SKM-1 treated with dmso at 0.1 percent for 144 hours (cell line): ENCODE measurements at regions not wholly inside any gene's neighbourhood (a gene's known extent, or its start where the extent isn't known, plus 50 kb on each side); places are given as distances from the start of the nearest gene placed in this dataset.
"Not testable (repeated sequence)": the region's sequence is repeated elsewhere in the genome, so short reads cannot be mapped to it uniquely, and the experiment has no call there.

ENCODE experiments used
- DNase-seq: peaks from one replicate; lab custom pipeline; 2025; ENCODE audit not compliant: unreplicated experiment; lab: John Stamatoyannopoulos, UW

DNA sequence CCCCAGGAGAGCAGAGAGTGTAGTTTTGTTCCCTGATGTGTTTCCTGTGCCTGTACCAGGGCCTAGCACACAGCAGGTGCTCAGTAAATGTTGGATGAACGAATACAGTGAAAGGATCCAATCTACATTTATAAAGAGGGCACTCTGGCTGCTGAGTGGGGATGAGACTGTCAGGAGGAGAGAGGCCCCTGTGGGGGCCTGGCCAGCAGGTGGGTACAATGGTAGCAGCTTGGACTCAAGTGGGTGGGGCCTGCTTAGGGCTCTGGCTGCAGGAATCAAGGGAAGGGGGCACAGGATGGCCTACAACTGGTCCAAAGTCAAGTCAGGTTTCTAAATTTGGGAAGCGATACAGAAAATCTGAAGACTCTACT is 156.6 kb upstream of the GRK3 start:
- DNase-seq = no peak

- DNase-seq = no peak
Measured at GRCh38 chr22:25409240-25409639, 155.2 kb upstream of the GRK3 start.

- no peak for DNase-seq
Measured at GRCh38 chr22:25410849-25411248, 153.6 kb upstream of the GRK3 start.

DNA sequence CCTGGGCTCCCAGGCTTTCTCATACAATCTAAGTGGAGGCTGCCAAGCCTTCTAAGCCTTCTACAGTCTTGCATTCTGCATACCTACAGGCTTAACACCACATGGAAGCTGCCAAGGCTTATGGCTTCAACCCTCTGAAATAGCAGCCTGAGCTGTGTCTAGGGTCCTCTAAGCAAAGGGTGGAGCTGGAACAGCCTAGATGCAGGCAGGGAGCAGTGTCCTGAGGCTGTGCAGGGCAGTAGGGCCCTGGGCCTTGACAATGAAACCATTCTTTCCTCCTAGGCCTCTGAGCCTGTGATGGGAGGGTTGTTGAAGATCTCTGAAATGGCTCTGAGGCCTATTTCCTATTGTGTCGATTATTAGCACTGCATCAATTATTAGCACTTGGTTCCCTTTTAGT is 150.9 kb upstream of the GRK3 start:
- no peak for DNase-seq

- not testable (repeated sequence) for DNase-seq
Measured at GRCh38 chr22:25415731-25416130, 148.7 kb upstream of the GRK3 start.

GRCh38 chr22:25417826-25418225 is 146.6 kb upstream of the GRK3 start:
- DNase-seq = not testable (repeated sequence)

GRCh38 chr22:25419247-25420113 is 145.0 kb upstream of the GRK3 start:
- peak; percentile 80 for DNase-seq

GRCh38 chr22:25420114-25420441 is 144.4 kb upstream of the GRK3 start:
- DNase-seq = not testable (repeated sequence)

DNA sequence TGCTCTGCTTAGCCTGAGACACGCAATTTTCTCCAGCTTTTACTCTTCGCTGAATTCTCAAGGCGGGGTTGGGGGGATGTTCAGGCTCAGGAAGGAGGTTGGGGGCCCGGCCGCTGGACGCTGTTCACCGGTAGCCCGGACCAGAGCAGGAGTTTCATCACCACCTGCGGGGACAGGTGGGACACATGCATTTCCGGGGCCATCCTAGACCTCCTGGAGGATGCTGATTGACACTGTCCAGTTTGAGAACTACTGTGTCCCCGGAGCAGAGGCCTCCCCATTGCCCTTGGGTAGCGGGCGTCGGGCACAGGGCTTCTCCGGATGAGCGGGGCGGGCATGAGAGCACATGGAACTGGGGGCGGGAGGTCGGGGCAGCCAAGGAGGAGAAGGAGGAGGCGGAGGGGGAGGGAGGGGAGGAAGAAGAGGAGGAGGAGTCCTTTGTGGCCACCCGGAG is 144.0 kb upstream of the GRK3 start:
- no peak for DNase-seq

DNA sequence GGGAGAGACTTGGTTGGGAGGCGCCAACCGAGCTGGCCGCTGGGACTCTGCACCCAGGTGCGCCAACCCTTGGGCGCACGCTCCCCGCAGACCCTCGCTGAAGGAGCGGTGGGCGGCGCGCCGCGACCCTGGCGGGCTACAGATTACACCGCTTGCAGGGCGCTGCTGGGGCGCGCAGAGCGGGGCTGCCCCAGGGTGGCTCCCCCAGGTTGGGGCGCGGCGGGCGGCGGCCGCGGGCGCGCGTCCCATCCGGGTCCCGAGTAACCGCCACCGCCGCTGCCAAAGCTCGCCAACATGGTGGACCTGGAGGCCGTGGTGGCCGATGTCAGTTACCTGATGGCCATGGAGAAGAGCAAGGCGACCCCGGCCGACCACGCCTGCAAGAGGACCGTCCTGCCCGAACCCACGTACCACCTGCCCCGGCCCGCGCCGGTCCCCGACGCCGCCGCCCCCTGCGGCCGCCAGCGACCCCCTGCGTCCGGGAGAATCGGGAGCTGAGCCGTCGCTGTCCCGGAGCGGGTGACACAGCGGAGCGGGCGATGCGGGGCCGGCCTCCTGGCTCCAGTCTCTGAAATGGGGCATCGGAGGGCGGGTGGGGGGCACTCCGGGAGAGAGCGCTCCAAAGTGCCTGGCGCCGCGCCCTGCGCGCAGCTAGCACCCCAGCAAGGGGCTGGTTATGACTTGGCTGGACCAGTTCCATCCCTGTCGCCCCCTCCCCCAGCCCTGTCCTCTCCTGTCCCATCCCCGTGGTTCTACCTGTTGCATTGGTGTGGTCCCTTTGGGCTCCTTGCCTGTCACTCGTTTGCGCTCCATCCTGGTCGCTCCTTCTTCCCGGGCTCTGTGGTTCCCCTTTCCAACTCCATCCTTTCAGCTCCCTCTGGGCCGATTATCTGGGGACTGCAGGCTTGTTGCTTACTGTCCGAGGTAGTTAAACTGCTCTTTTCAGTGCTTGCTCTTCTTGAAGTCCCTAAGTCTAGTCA is 143.3 kb upstream of the GRK3 start:
- no peak for DNase-seq

GRCh38 chr22:25426530-25427308 is 137.8 kb upstream of the GRK3 start:
- DNase-seq = peak; percentile 45

DNA sequence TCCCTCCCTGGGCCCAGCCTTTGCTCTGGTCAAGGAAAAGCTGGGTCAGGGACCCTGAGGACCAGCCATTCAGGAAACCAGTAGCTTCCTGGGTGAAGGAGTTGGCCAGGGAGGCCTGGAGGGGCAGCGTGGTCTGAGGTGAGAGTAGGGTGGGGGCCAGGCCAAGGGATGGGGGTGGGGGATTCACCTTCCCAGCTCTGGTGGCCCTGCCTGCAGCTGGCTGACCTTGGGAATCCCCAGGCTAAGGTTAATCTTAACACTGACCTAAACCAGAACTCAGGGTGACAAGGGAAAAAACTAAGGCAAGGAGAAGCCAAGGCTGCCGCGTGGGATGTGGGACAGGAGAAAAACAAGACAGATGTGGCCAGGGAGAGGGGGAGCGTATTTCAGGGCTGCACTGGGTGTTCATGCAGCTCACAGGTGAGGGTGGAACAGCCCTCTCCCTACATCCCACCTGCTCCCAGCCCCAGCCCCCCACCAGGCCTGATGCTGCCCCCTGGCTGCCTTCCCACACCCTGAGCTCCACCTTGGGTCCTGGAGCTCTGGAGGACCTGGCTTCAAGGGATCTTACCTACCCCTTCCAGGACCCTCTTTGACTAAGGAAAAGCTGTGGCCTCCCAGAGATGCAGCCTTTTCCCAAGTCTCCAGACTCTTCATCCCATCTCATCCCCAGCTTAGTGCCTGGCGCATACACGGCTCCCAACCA is 132.7 kb upstream of the GRK3 start:
- not testable (repeated sequence) for DNase-seq

DNA sequence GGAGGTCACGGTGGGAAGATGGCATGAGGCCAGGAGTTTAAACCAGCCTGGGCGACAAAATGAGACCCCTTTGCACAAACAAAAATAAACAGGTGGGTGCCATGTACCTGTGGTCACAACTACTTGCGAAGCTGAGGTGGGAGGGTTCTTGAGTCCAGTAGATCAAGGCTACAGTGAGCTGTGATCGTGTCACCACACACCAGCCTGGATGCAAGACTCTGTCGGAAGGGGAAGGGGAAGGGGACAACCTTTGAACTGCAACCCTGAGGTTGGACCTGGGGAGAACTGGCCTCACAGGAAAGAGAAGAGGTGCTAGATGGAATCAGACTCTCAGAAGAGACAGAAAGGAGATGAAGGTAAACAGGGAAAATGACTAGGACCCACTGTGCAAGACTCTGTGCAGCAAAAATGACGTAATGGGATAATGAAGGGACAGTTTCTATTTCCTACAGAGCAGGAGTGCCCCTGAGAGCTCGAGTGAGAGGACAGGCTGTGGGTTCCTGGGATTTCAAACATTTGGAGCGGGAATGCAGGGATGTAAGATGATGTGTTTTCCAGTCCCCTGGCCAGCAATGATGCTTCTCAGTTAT is 131.0 kb upstream of the GRK3 start:
- not testable (repeated sequence) for DNase-seq

DNA sequence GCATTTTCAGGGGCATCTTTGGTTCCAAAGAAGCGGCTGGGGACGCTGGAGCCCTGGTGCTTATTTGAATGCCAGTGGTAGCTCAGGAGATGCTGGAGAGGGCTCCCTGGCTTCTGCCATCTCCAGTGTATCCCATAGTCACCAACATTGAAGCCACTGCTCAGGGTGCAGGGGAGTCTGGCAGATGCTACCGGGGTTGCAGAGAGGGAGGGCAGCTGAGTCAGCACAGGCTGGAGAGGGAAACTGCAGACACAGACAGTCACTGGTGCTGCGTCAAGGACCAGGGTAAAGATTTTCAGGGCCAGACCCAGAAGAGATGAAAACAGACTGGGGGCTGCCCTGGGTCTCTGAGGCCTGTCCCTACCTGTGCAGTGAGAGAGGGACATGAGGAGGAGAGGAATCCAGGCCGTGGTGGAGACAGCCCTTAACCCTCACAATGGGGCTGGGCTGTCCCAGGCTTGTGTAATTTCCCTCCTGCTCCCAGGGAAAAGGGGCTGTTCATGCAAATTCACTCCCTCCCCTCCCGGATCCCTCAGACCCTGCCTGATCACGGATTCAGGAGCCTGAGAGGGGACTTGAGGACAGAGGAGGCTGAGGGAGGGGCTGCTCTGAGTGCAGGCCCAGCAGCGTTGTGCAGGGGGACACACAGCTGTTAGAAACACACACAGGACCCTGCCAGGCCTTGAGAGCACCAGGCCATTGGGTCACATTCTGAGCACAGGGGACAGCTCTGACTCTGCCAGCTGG is 126.9 kb upstream of the GRK3 start:
- no peak for DNase-seq

- DNase-seq = no peak
Measured at GRCh38 chr22:25447067-25447685, 117.3 kb upstream of the GRK3 start.

- peak; percentile 83 for DNase-seq
Measured at GRCh38 chr22:25447686-25448434, 116.6 kb upstream of the GRK3 start.

- DNase-seq = no peak
Measured at GRCh38 chr22:25448435-25449051, 115.9 kb upstream of the GRK3 start.
